ENCODE measurements at regions not wholly inside any gene's neighbourhood (a gene's known extent, or its start where the extent isn't known, plus 50 kb on each side); places are given as distances from the start of the nearest gene placed in this dataset.

DNA sequence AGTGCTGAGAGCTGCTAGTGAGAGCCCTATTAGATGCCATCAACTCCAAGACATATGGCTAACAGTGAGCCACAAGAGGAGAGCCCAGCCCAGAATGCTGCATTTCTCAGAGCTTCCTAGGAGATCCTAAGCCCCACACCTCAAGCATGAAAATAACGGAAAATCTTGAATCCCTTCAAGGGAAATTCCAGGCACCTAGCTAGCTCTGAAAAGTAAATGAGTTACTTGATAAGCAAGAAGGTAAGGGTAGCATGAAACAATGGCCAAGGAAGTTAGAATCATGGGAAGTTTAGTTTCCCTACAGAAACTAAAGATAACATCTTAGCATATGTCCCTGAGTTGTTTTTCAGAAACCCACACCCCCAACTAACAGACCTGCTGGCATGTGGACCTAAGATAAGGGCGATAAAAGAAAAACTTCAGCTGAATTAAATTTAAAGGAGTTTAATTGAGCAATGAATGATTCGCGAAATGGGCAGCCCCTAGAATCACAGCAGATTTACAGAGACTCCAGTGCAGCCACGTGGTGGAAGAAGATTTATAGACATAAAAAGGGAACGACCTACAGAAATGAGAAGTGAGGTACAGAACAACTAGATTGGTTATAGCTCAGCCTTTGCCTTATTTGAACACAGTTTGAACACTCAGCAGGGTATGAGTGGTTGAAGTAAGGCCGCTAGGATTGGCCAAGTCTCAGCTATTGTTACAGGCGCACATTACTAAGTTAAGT is 301.3 kb upstream of the DACH1 start:
- no peak for TF ChIP-seq EZH2phosphoT487 (conservative IDR thresholded peaks at IDR 0.05; ENCODE audit: low read length)
- TF ChIP-seq, protein P1, sequence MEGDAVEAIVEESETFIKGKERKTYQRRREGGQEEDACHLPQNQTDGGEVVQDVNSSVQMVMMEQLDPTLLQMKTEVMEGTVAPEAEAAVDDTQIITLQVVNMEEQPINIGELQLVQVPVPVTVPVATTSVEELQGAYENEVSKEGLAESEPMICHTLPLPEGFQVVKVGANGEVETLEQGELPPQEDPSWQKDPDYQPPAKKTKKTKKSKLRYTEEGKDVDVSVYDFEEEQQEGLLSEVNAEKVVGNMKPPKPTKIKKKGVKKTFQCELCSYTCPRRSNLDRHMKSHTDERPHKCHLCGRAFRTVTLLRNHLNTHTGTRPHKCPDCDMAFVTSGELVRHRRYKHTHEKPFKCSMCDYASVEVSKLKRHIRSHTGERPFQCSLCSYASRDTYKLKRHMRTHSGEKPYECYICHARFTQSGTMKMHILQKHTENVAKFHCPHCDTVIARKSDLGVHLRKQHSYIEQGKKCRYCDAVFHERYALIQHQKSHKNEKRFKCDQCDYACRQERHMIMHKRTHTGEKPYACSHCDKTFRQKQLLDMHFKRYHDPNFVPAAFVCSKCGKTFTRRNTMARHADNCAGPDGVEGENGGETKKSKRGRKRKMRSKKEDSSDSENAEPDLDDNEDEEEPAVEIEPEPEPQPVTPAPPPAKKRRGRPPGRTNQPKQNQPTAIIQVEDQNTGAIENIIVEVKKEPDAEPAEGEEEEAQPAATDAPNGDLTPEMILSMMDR (IDR thresholded peaks at IDR 0.05; ENCODE audit: insufficient read depth, low read length, poor library complexity, severe bottlenecking), result no peak
- no peaks in the 10 kb centered on the region; the same call in 1 of the 2 replicates for H3K9me3 ChIP-seq (ENCODE audit: insufficient read depth, low read length)

DNA sequence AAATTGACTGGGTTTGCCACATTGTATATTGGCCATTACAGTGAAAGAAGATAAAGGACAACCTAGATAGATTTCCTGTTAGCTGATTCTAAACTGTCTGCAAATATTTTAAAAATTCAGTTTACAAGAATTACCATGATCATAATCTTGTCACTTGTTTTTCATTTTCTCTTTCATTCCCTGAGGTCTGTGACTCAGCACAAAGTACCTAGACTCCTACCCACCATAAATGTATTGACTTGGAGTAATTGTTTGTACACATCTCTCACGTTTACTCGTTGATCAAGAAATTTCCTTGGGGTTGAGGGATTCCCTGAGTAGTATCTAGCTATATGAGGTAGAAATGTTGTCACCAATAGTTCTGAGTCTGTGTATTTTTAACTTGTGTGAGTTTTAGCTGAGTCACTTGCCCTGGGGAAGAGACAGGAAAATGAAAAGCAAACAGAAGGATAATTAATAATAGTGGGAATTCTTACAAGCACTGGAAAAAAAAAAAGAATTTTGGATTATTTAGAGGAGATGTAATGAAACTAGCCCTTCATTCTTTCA is 299.2 kb upstream of the DACH1 start:
- Histone ChIP-seq H3K27ac (ENCODE audit: low read depth, low read length) (no peak overlapping the region), H3K9ac (ENCODE audit: low read length) (no peak overlapping the region), H4K20me1 (ENCODE audit: low read depth, low read length) (no peaks in the 10 kb centered on the region), H3F3A (ENCODE audit: insufficient read depth) (no peaks in the 10 kb centered on the region), H3K79me2 (ENCODE audit: insufficient read depth, low read length) (no peaks in the 10 kb centered on the region), H3K4me2 (ENCODE audit: low read depth, low read length, poor library complexity, severe bottlenecking) (no peak overlapping the region), H3K9me3 (ENCODE audit: insufficient read depth, low read length) (no peaks in the 10 kb centered on the region; the same call in 1 of the 2 replicates), H3K27me3 (ENCODE audit: low read length) (no peaks in the 10 kb centered on the region), H3K36me3 (ENCODE audit: low read length) (no peaks in the 10 kb centered on the region), H3K9me2 (replicated peaks; ENCODE audit: insufficient read depth, low read length) (no peaks in the 10 kb centered on the region), H3K4me3 (ENCODE audit: insufficient read depth, low read length, poor library complexity, severe bottlenecking) (no peak overlapping the region), H2AFZ (ENCODE audit: low read depth, low read length, severe bottlenecking) (no peak overlapping the region)
- TF ChIP-seq EZH2phosphoT487 (conservative IDR thresholded peaks at IDR 0.05; ENCODE audit: low read length), result no peak
- TF ChIP-seq, protein P1 (IDR thresholded peaks at IDR 0.05; ENCODE audit: insufficient read depth, low read length, poor library complexity, severe bottlenecking), result no peak

More for the DNA sequence above, 301.3 kb upstream of the DACH1 start:
- no peaks in the 10 kb centered on the region for H3K27me3 ChIP-seq (ENCODE audit: low read length)
- H3K4me3 ChIP-seq (ENCODE audit: insufficient read depth, low read length, poor library complexity, severe bottlenecking), result no peak overlapping the region
- H3F3A ChIP-seq (ENCODE audit: insufficient read depth), result no peaks in the 10 kb centered on the region
- H3K79me2 ChIP-seq (ENCODE audit: insufficient read depth, low read length), result no peaks in the 10 kb centered on the region
- no peak overlapping the region for H3K9ac ChIP-seq (ENCODE audit: low read length)
- no peaks in the 10 kb centered on the region for H3K36me3 ChIP-seq (ENCODE audit: low read length)
- no peak overlapping the region for H2AFZ ChIP-seq (ENCODE audit: low read depth, low read length, severe bottlenecking)
- no peaks in the 10 kb centered on the region for H3K9me2 ChIP-seq (replicated peaks; ENCODE audit: insufficient read depth, low read length)
- no peak overlapping the region for H3K4me2 ChIP-seq (ENCODE audit: low read depth, low read length, poor library complexity, severe bottlenecking)
- no peak overlapping the region for H3K27ac ChIP-seq (ENCODE audit: low read depth, low read length)
- no peaks in the 10 kb centered on the region for H4K20me1 ChIP-seq (ENCODE audit: low read depth, low read length)

DNA sequence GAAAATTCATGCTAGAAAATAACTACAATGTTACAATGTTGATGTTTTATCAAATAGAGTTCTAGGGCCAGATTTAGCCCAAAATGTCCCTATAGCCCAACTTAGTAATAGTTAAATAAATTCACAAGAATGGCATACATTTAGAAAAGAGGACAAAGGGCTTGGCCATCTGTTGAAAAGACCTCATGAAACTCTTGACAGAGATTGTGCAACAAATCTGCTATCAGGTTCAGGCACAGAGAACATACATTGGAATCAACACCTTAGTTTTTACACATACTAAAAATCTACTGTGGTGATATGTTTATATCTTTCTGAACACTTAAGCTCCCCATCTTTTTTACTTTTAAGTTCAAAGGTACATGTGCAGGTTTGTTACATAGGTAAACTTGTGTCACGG is 298.3 kb upstream of the DACH1 start:
- Histone ChIP-seq H3K27me3 (ENCODE audit: low read length) (no peaks in the 10 kb centered on the region), H3K4me3 (ENCODE audit: insufficient read depth, low read length, poor library complexity, severe bottlenecking) (no peak overlapping the region), H3K9me3 (ENCODE audit: insufficient read depth, low read length) (no peaks in the 10 kb centered on the region), H3K9ac (ENCODE audit: low read length) (no peak overlapping the region), H3K9me2 (replicated peaks; ENCODE audit: insufficient read depth, low read length) (no peaks in the 10 kb centered on the region), H2AFZ (ENCODE audit: low read depth, low read length, severe bottlenecking) (no peak overlapping the region), H3K27ac (ENCODE audit: low read depth, low read length) (no peak overlapping the region), H3K36me3 (ENCODE audit: low read length) (no peaks in the 10 kb centered on the region), H3K4me2 (ENCODE audit: low read depth, low read length, poor library complexity, severe bottlenecking) (no peak overlapping the region), H4K20me1 (ENCODE audit: low read depth, low read length) (no peaks in the 10 kb centered on the region), H3F3A (ENCODE audit: insufficient read depth) (no peaks in the 10 kb centered on the region), H3K79me2 (ENCODE audit: insufficient read depth, low read length) (no peaks in the 10 kb centered on the region)
- TF ChIP-seq, protein P1 (IDR thresholded peaks at IDR 0.05; ENCODE audit: insufficient read depth, low read length, poor library complexity, severe bottlenecking), result no peak
- TF ChIP-seq EZH2phosphoT487 (conservative IDR thresholded peaks at IDR 0.05; ENCODE audit: low read length), result no peak

Measured in SU-DHL-6 (cell line).